GM18498 (cell line): ENCODE measurements at regions not wholly inside any gene's neighbourhood (a gene's known extent, or its start where the extent isn't known, plus 50 kb on each side); places are given as distances from the start of the nearest gene placed in this dataset.
"Not testable (repeated sequence)": the region's sequence is repeated elsewhere in the genome, so short reads cannot be mapped to it uniquely, and the experiment has no call there.

Source experiments
- ATAC-seq: cut with Tn5 transposase; IDR thresholded peaks from one replicate; pipeline ENCODE4 v1.9.1; 2021; ENCODE audit warnings: mild to moderate bottlenecking, moderate library complexity; ENCODE audit not compliant: unreplicated experiment

DNA sequence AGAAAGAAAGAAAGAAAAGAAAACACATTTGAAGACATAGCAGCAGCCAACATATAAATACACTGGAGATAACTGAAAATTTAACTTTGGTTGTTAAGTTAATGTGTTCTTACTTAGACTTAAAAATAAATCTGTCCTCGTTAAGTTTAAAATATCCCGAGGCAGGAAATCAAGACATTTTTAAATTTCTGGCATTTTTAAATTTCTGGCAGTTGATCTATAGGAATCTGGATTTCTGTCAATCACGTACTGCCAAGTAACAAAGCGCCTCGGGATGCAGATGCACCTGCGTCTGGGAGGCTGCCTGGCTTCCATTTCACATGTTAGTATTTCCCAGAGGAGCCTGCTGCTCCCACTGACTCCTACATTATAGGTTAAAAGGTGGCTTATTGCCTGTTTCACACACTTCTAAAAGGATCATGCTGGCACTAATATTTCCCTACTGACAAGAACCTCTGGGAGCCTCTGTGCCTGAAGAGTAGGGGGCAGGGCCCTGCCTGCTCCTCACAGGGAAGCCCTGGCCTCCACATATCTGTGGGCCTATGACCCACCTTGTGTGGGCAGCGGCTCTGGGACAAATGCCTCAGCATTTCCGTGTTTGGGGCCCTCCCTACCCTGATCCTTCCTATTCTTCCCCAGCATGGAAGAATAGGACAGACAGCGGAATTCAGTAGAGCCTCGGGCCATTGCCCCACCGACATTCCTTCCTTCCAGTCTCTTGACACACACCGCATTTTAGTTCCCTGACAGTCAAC, 62.8 kb upstream of the ATP12A start:
- ATAC-seq: no peak

DNA sequence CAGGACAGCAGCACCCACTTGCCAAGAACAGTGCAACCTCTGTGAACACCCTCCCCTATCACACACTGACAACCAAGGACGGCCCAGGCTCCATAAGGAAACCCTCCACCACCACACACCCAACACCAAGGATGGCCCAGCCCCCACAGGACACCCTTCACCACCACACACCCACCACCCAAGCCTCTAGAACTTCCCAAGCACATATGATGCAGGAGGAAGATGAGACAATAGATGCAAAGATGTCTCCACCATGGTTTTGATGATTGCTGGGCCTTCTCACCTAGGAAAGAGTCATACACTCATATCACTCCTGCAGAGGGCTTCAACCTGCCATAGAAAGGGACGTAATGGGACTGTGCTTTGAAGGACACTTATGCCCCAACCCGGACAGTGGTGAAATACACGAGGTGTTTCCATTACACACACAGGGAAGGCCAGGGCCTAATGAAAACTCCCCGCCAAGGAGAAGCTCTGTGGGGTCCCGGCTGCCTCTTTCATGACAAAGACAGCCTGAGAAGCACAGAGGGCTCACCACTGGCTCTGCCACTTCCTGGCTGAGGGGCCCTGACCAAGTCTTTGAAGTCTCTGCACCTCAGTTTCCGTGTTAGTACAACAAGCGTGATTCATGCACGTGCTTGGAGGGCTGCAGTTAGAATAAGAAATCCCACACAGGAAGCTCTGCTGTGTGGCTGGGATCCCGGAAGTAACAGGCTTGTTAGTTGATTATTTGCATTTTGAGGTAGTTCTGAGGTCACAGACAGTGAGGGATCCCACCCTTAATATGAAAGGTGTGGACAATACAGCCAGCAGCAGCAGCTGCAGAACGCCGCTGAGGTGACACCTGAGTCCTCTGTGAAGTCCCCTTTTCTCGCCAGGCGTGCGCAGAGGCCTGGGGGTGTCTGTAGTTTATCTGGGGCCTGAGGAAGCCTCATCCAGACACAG, 61.9 kb upstream of the ATP12A start:
- peak; percentile 95 for ATAC-seq

- ATAC-seq: no peak
Observed at GRCh38 chr13:24619282-24619681, 60.9 kb upstream of the ATP12A start.

- not testable (repeated sequence) for ATAC-seq
Observed at GRCh38 chr13:24622481-24623148, 57.6 kb upstream of the ATP12A start.

GRCh38 chr13:24623149-24623665, 57.0 kb upstream of the ATP12A start:
- no peak for ATAC-seq

DNA sequence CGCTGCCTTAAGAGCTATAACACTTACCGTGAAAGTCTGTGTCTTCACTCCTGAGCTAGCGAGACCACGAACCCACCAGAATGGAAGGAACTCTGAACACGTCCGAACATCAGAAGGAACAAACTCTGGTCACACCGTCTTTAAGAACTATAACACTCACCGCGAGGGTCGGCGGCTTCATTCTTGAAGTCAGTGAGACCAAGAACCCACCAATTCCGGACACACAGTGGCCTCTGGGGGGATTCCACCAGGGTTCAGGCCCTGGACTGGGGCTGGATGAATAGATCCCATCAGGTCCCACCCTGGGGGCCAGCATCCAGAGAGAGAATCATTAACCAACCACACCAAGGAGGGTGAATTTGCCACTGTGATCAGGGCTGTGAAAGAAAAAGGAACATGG, 55.8 kb upstream of the ATP12A start:
- ATAC-seq: no peak

DNA sequence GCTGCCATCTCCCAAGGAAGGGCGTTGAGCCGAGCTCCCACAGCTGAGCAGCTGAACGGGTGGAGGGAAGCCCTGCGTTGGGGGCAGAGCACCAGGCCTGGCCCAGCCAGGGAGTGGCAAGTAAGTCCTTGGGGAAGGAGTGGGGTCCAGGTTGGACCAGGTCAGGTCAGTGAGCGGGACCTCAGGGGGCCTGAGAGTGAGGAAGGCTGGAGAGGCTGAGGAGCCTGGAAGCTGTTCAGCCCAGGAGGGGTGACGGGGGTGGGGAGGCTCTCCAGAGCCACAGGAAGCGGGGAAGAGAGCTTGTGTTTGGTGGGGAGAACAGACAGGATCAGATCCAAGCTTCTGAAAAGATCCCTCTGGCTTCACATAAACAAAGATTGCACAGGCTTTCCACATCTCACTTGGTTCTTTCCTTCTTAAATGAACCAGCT, 55.4 kb upstream of the ATP12A start:
- no peak for ATAC-seq

- peak; percentile 59 for ATAC-seq
Observed at GRCh38 chr13:24625331-24625731, 54.9 kb upstream of the ATP12A start.

GRCh38 chr13:24625870-24626849, 54.0 kb upstream of the ATP12A start:
- ATAC-seq: peak; percentile 38

DNA sequence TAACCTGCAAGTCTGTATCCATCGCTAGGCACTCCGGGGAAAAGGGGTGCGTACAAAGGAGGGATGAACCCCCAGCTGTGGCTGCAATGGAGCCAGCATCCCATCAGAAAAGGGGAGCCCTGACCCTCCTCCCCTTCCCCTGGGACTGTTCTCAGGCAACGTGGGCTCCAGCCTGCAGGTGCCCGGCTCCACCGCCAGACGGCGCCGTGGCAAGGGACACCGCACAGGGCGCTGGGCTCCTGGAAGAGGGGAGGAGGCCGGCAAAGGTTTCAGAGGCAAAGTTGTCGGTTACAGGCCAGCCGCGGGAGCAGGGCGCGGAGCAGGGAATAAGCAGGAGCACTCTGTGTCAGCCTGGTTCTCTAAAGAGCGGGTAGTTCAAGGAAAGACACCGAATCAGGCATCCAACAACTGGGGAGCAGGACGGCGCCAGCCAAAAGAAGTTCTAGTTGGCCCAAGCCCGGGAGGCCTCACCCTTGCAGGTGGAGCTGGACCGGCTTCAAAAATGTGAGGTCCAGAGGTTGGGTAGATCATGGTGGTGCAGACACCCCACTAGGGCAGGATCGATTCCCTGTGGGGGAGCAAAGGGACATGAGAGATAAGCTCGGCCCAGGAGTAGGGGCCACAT, 53.0 kb upstream of the ATP12A start:
- ATAC-seq: no peak

DNA sequence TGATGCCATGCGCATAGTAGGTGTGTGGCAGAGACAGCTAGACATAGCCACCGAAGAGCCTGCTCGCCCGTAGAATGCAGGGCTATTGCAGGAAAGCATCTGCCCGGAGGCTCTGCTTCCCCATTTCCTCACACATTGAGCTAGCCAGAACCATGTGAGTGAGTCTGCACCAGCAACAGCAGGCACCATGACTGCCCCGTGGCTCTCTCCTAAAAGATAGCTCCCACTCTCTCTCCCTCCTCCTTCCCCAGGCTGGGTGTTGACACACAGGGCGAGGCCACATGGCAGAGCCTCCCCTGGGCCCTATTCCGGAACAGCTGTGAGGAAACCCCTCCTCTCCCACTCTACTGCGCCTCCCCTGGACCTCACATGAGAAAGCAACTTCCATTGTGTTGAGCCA, 52.3 kb upstream of the ATP12A start:
- no peak for ATAC-seq

DNA sequence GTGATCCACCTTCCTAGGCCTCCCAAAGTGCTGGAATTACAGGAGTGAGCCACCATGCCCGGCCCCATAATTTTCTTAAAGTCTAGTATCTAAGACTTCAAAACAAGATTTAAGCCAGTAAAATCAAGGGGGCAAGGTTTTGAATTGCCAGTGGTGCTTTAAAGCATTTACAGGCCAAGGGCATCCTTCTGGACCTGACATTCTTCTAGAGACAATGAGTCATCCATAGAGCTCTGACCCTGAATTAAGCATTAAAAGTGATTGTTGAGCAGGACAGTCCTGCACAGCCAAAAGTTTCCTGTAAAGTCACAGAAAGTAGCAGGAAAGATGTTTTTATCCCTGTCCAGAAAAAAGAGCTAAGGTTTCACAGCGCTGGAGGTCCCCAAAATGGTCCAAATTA, 50.9 kb upstream of the ATP12A start:
- ATAC-seq: no peak

- ATAC-seq: no peak
Observed at GRCh38 chr13:24630121-24630520, 50.1 kb upstream of the ATP12A start.
